NCI-H510A (cell line): ENCODE measurements at regions not wholly inside any gene's neighbourhood (a gene's known extent, or its start where the extent isn't known, plus 50 kb on each side); places are given as distances from the start of the nearest gene placed in this dataset.
"Not testable (repeated sequence)": the region's sequence is repeated elsewhere in the genome, so short reads cannot be mapped to it uniquely, and the experiment has no call there.

ENCODE experiments used
- DNase-seq: peaks from one replicate; lab custom pipeline; 2025; lab: John Stamatoyannopoulos, UW

- no peak for DNase-seq
These were observed 530.4 kb upstream of the PTBP2 start for GRCh38 chr1:96191165-96191564.

- DNase-seq = no peak
These were observed 515.1 kb upstream of the PTBP2 start for GRCh38 chr1:96206451-96206850.

GRCh38 chr1:96207936-96208335 is 513.6 kb upstream of the PTBP2 start:
- DNase-seq = no peak

GRCh38 chr1:96208428-96208827 is 513.2 kb upstream of the PTBP2 start:
- DNase-seq = no peak

- no peak for DNase-seq
These were observed 511.5 kb upstream of the PTBP2 start for GRCh38 chr1:96210054-96210453.

GRCh38 chr1:96211202-96211601 is 510.4 kb upstream of the PTBP2 start:
- DNase-seq = no peak

- DNase-seq = no peak
These were observed 506.6 kb upstream of the PTBP2 start for GRCh38 chr1:96214982-96215381.

- DNase-seq = no peak
These were observed 500.9 kb upstream of the PTBP2 start for GRCh38 chr1:96220651-96221050.

GRCh38 chr1:96222701-96223100 is 498.9 kb upstream of the PTBP2 start:
- no peak for DNase-seq

GRCh38 chr1:96224229-96224628 is 497.4 kb upstream of the PTBP2 start:
- DNase-seq = not testable (repeated sequence)

- no peak for DNase-seq
These were observed 488.2 kb upstream of the PTBP2 start for GRCh38 chr1:96233422-96233821.

- peak; percentile 70 for DNase-seq
These were observed 487.3 kb upstream of the PTBP2 start for GRCh38 chr1:96234299-96234698.

GRCh38 chr1:96236156-96236739 is 485.3 kb upstream of the PTBP2 start:
- DNase-seq = no peak

- no peak for DNase-seq
These were observed 483.2 kb upstream of the PTBP2 start for GRCh38 chr1:96238426-96238825.

GRCh38 chr1:96240438-96240837 is 481.1 kb upstream of the PTBP2 start:
- no peak for DNase-seq

- DNase-seq = no peak
These were observed 468.1 kb upstream of the PTBP2 start for GRCh38 chr1:96253246-96254035.

GRCh38 chr1:96256130-96256790 is 465.3 kb upstream of the PTBP2 start:
- DNase-seq = no peak

- DNase-seq = no peak
These were observed 462.2 kb upstream of the PTBP2 start for GRCh38 chr1:96259399-96259798.

GRCh38 chr1:96281491-96281890 is 440.1 kb upstream of the PTBP2 start:
- DNase-seq = no peak

GRCh38 chr1:96290033-96290432 is 431.6 kb upstream of the PTBP2 start:
- no peak for DNase-seq

- no peak for DNase-seq
These were observed 430.8 kb upstream of the PTBP2 start for GRCh38 chr1:96290801-96291200.

- DNase-seq = no peak
These were observed 430.1 kb upstream of the PTBP2 start for GRCh38 chr1:96291468-96291867.

- no peak for DNase-seq
These were observed 429.4 kb upstream of the PTBP2 start for GRCh38 chr1:96292141-96292540.
